ENCODE measurements at regions not wholly inside any gene's neighbourhood (a gene's known extent, or its start where the extent isn't known, plus 50 kb on each side); places are given as distances from the start of the nearest gene placed in this dataset.

DNA sequence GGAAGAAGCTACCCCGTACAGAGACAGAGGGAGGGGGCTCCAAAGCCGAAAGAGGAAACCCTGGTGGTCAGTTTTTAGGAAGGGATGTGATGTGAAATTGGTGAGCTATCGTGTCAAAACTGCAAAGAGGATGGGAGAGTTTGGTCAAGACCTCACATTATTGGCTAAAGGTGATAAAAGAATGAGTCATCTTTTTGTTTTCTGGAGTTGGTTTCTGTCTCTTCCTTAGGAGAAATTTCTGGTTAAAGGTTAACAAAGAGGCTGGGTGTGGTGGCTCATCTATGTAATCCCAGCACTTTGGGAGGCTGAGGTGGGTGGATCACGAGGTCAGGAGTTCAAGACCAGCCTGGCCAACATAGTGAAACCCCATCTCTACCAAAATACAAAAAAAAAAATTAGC is 217.8 kb upstream of the CBLB start:
- WGBS (ENCODE audit: low lambda C conversion rate), result 75% methylated on average over 4 of the region's 4 CpGs

More for the DNA sequence above, 217.8 kb upstream of the CBLB start:
- CTCF ChIA-PET, result interaction anchor here (0.6 kb wide), 1 partner anchor 42 kb away, joined by 4 read pairs; no protein-coding TSS in a partner anchor
- H3K9me2 ChIP-seq, result no peaks in the 10 kb centered on the region
- TF ChIP-seq NFIC (IDR thresholded peaks at IDR 0.05; ENCODE audit: borderline replicate concordance) (no peak), MEF2A (IDR thresholded peaks at IDR 0.05; ENCODE audit: borderline replicate concordance, low read depth) (no peak), MXI1 (IDR thresholded peaks at IDR 0.05; ENCODE audit: low read depth, low read length) (no peak), RXRA (IDR thresholded peaks at IDR 0.05; ENCODE audit: borderline replicate concordance, low read depth) (no peak), RAD21 (IDR thresholded peaks at IDR 0.05; ENCODE audit: low read length) (no peak), TEAD4 (IDR thresholded peaks at IDR 0.05; ENCODE audit: borderline replicate concordance, insufficient read depth) (no peak), FOSL2 (IDR thresholded peaks at IDR 0.05; ENCODE audit: borderline replicate concordance, low read depth) (no peak), TAF1 (IDR thresholded peaks at IDR 0.05; ENCODE audit: borderline replicate concordance, low read depth, low read length) (no peak), RFX5 (IDR thresholded peaks at IDR 0.05; ENCODE audit: low read length) (no peak), POLR2AphosphoS5 (IDR thresholded peaks at IDR 0.05; ENCODE audit: low read depth, low read length) (no peak), EZH2phosphoT487 (IDR thresholded peaks at IDR 0.05; ENCODE audit: borderline replicate concordance, low read depth) (no peak), SIN3A (IDR thresholded peaks at IDR 0.05; ENCODE audit: borderline replicate concordance, low read depth, low read length) (no peak), JUND (IDR thresholded peaks at IDR 0.05) (no peak)
- TF ChIP-seq, protein P1, sequence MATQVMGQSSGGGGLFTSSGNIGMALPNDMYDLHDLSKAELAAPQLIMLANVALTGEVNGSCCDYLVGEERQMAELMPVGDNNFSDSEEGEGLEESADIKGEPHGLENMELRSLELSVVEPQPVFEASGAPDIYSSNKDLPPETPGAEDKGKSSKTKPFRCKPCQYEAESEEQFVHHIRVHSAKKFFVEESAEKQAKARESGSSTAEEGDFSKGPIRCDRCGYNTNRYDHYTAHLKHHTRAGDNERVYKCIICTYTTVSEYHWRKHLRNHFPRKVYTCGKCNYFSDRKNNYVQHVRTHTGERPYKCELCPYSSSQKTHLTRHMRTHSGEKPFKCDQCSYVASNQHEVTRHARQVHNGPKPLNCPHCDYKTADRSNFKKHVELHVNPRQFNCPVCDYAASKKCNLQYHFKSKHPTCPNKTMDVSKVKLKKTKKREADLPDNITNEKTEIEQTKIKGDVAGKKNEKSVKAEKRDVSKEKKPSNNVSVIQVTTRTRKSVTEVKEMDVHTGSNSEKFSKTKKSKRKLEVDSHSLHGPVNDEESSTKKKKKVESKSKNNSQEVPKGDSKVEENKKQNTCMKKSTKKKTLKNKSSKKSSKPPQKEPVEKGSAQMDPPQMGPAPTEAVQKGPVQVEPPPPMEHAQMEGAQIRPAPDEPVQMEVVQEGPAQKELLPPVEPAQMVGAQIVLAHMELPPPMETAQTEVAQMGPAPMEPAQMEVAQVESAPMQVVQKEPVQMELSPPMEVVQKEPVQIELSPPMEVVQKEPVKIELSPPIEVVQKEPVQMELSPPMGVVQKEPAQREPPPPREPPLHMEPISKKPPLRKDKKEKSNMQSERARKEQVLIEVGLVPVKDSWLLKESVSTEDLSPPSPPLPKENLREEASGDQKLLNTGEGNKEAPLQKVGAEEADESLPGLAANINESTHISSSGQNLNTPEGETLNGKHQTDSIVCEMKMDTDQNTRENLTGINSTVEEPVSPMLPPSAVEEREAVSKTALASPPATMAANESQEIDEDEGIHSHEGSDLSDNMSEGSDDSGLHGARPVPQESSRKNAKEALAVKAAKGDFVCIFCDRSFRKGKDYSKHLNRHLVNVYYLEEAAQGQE (IDR thresholded peaks at IDR 0.05; ENCODE audit: low read depth, low read length), result no peak
- TF ChIP-seq, protein P2, sequence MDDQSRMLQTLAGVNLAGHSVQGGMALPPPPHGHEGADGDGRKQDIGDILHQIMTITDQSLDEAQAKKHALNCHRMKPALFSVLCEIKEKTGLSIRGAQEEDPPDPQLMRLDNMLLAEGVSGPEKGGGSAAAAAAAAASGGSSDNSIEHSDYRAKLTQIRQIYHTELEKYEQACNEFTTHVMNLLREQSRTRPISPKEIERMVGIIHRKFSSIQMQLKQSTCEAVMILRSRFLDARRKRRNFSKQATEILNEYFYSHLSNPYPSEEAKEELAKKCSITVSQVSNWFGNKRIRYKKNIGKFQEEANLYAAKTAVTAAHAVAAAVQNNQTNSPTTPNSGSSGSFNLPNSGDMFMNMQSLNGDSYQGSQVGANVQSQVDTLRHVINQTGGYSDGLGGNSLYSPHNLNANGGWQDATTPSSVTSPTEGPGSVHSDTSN (IDR thresholded peaks at IDR 0.05), result no peak
- TF ChIP-seq, protein P3, sequence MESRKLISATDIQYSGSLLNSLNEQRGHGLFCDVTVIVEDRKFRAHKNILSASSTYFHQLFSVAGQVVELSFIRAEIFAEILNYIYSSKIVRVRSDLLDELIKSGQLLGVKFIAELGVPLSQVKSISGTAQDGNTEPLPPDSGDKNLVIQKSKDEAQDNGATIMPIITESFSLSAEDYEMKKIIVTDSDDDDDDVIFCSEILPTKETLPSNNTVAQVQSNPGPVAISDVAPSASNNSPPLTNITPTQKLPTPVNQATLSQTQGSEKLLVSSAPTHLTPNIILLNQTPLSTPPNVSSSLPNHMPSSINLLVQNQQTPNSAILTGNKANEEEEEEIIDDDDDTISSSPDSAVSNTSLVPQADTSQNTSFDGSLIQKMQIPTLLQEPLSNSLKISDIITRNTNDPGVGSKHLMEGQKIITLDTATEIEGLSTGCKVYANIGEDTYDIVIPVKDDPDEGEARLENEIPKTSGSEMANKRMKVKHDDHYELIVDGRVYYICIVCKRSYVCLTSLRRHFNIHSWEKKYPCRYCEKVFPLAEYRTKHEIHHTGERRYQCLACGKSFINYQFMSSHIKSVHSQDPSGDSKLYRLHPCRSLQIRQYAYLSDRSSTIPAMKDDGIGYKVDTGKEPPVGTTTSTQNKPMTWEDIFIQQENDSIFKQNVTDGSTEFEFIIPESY (IDR thresholded peaks at IDR 0.05; ENCODE audit: borderline replicate concordance, low read depth), result no peak
- TF ChIP-seq, protein P4, sequence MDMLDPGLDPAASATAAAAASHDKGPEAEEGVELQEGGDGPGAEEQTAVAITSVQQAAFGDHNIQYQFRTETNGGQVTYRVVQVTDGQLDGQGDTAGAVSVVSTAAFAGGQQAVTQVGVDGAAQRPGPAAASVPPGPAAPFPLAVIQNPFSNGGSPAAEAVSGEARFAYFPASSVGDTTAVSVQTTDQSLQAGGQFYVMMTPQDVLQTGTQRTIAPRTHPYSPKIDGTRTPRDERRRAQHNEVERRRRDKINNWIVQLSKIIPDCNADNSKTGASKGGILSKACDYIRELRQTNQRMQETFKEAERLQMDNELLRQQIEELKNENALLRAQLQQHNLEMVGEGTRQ (IDR thresholded peaks at IDR 0.05; ENCODE audit: borderline replicate concordance, low read depth, low read length), result no peak
- TF ChIP-seq, protein P5, sequence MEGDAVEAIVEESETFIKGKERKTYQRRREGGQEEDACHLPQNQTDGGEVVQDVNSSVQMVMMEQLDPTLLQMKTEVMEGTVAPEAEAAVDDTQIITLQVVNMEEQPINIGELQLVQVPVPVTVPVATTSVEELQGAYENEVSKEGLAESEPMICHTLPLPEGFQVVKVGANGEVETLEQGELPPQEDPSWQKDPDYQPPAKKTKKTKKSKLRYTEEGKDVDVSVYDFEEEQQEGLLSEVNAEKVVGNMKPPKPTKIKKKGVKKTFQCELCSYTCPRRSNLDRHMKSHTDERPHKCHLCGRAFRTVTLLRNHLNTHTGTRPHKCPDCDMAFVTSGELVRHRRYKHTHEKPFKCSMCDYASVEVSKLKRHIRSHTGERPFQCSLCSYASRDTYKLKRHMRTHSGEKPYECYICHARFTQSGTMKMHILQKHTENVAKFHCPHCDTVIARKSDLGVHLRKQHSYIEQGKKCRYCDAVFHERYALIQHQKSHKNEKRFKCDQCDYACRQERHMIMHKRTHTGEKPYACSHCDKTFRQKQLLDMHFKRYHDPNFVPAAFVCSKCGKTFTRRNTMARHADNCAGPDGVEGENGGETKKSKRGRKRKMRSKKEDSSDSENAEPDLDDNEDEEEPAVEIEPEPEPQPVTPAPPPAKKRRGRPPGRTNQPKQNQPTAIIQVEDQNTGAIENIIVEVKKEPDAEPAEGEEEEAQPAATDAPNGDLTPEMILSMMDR (IDR thresholded peaks at IDR 0.05), result no peak
- no peaks in the 10 kb centered on the region for H3K27me3 ChIP-seq (ENCODE audit: insufficient read depth)
- peaks cover 5% of the 10 kb centered on the region for H3F3A ChIP-seq (replicated peaks; ENCODE audit: insufficient read depth)
- no peak overlapping the region for H3K27ac ChIP-seq (ENCODE audit: low read depth in 2 of 2, low read length in 1 of 2)
- no peak overlapping the region for H2AFZ ChIP-seq (ENCODE audit: low read depth)
- no peak overlapping the region for H3K4me2 ChIP-seq
- POLR2A ChIA-PET, result no interaction called here
- no peak for DNase-seq
- peaks cover 0 to 2% of the 10 kb centered on the region in 2 experiments; a peak in 2 of 4 replicates for H3K4me1 ChIP-seq (ENCODE audit: control insufficient read depth in 1 of 2, insufficient read depth in 2 of 2, low read depth in 1 of 2, low read length in 1 of 2)
- no peaks in the 10 kb centered on the region for H3K79me2 ChIP-seq (ENCODE audit: insufficient read depth)
- H4K20me1 ChIP-seq (ENCODE audit: insufficient read depth), result no peaks in the 10 kb centered on the region
- H3K9ac ChIP-seq, result no peak overlapping the region
- no peaks in the 10 kb centered on the region for H3K36me3 ChIP-seq (replicated peaks in 1 of 2; ENCODE audit: control insufficient read depth in 1 of 2, insufficient read depth in 2 of 2, low read length in 1 of 2)
- no peak overlapping the region for H3K4me3 ChIP-seq (ENCODE audit: low read depth in 2 of 2, low read length in 1 of 2)
- no peaks in the 10 kb centered on the region for H3K9me3 ChIP-seq

All from SK-N-SH (cell line).